ENCODE measurements at regions not wholly inside any gene's neighbourhood (a gene's known extent, or its start where the extent isn't known, plus 50 kb on each side); places are given as distances from the start of the nearest gene placed in this dataset.

DNA sequence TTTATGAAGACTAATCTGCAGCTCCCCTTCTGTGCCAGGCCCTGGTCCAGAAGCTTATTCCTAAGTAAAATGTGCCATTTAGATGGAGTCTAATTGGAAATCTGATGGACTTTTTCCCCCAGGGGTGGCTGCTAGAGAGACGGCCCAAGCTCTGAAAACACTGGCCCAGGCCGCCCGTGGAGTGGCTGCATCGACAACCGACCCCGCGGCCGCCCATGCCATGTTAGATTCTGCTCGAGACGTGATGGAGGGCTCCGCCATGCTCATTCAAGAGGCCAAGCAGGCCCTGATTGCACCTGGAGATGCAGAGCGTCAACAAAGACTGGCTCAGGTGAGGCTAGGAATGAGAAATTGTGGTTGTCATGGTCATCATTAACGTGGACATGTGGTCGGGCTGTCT lies 305.8 kb upstream of the TPM1 start:
- TF ChIP-seq CTCF (IDR thresholded peaks at IDR 0.05) (no peak), ZFX (IDR thresholded peaks at IDR 0.05; ENCODE audit: borderline replicate concordance) (no peak)

Measured in 22Rv1 (cell line).